CD4-positive, alpha-beta T cell (primary cell): ENCODE measurements at regions not wholly inside any gene's neighbourhood (a gene's known extent, or its start where the extent isn't known, plus 50 kb on each side); places are given as distances from the start of the nearest gene placed in this dataset.

Source experiments
- ATAC-seq: fragments of 200-7000 bp; cut with Tn5 transposase; one replicate; pipeline ENCODE4 v1.10.0; 2022; ENCODE audit warnings: mild to moderate bottlenecking; ENCODE audit not compliant: poor library complexity
- CTCF ChIA-PET: fragments of 350-600 bp; sonication (Branson Sonifier 250); formaldehyde crosslinking; loops from one replicate; lab custom pipeline; 2021; ENCODE audit warnings: antibody characterized with exemption, inconsistent platforms; lab: Charles Lee
- POLR2A ChIA-PET: fragments of 350-600 bp; sonication (Branson Sonifier 250); formaldehyde crosslinking; loops from one replicate; lab custom pipeline; 2021; ENCODE audit warnings: antibody characterized with exemption, inconsistent platforms; lab: Charles Lee
- DNase-seq, 14 experiments: peaks; one replicate each; pipeline ENCODE4 v3.0.0-alpha.2; 2013 to 2020; ENCODE audit warnings: mixed read lengths in 2 of 14
- H3K27ac ChIP-seq, 2 donors: one replicate each; pipeline versions ENCODE4 v1.5.1 to v1.7.0; 2013; ENCODE audit warnings: low read length in 2 of 2, low read depth in 1 of 2, mild to moderate bottlenecking in 1 of 2
- H3K27me3 ChIP-seq, 2 experiments: 1 replicate in 1 of 2; 2 replicates in 1 of 2; pipeline versions ENCODE4 v1.6.1 to v1.7.0; 2013; ENCODE audit warnings: low read length in 2 of 2, control low read depth in 1 of 2, mild to moderate bottlenecking in 1 of 2, moderate library complexity in 1 of 2; ENCODE audit not compliant: insufficient read depth in 2 of 2, control insufficient read depth in 1 of 2
- H3K36me3 ChIP-seq: one replicate; pipeline ENCODE4 v1.6.1; 2013; ENCODE audit warnings: low read length, control low read depth; ENCODE audit not compliant: insufficient read depth
- H3K4me1 ChIP-seq: one replicate; pipeline ENCODE4 v1.6.1; 2013; ENCODE audit warnings: low read length, control low read depth; ENCODE audit not compliant: insufficient read depth
- H3K4me3 ChIP-seq: one replicate; pipeline ENCODE4 v1.5.1; 2013; ENCODE audit warnings: mild to moderate bottlenecking, low read length, moderate library complexity
- H3K9me3 ChIP-seq, 2 experiments: 1 replicate in 1 of 2; 2 replicates in 1 of 2; pipeline versions ENCODE4 v1.6.1 to v1.7.0; 2013; ENCODE audit warnings: low read length in 2 of 2, mild to moderate bottlenecking in 2 of 2, control low read depth in 1 of 2, moderate library complexity in 1 of 2; ENCODE audit not compliant: control insufficient read depth in 1 of 2, insufficient read depth in 1 of 2
- H3K27ac Mint-ChIP-seq: one replicate; pipeline ENCODE4 v1.8.0; 2020; ENCODE audit warnings: mixed read lengths
- H3K27me3 Mint-ChIP-seq: one replicate; pipeline ENCODE4 v1.8.0; 2021; ENCODE audit warnings: mixed read lengths
- H3K36me3 Mint-ChIP-seq: one replicate; pipeline ENCODE4 v1.8.0; 2021; ENCODE audit warnings: low read depth, mixed read lengths
- H3K4me1 Mint-ChIP-seq: one replicate; pipeline ENCODE4 v1.8.0; 2021; ENCODE audit warnings: low read depth, mixed read lengths
- H3K4me3 Mint-ChIP-seq: one replicate; pipeline ENCODE4 v1.8.0; 2020; ENCODE audit warnings: mild to moderate bottlenecking, mixed read lengths
- H3K9me3 Mint-ChIP-seq: one replicate; pipeline ENCODE4 v1.8.0; 2020; ENCODE audit warnings: mixed read lengths
- CTCF ChIP-seq: fragments of 200-600 bp; IDR thresholded peaks from one replicate; pipeline ENCODE4 v1.8.0; 2022; ENCODE audit warnings: antibody characterized with exemption, mild to moderate bottlenecking
- intact Hi-C, 2 experiments: fragments of 100-400 bp; cut with DNase I in 1 of 2; cut with micrococcal nuclease in 1 of 2; formaldehyde crosslinking; loops; one replicate each; pipeline versions ENCODE4 v1.15.1 to v1.9.0; 2023 to 2025; cut with DNase I, micrococcal nuclease

- H3K27ac Mint-ChIP-seq = no peak overlapping the region
- H3K4me3 Mint-ChIP-seq = no peak overlapping the region
- peaks cover 19% of the 10 kb centered on the region for H3K27me3 Mint-ChIP-seq
- H3K27ac ChIP-seq = no peak overlapping the region
- no peak for ATAC-seq
- no peak for TF ChIP-seq CTCF
- no peaks in the 10 kb centered on the region for H3K36me3 ChIP-seq
- no peaks in the 10 kb centered on the region for H3K4me1 ChIP-seq
- peaks cover 2% of the 10 kb centered on the region for H3K9me3 Mint-ChIP-seq
- POLR2A ChIA-PET = no interaction called here
- H3K9me3 ChIP-seq = peaks cover 0 to 5% of the 10 kb centered on the region in 2 experiments
- CTCF ChIA-PET = no interaction called here
- H3K27me3 ChIP-seq = peaks cover 7 to 12% of the 10 kb centered on the region in 2 experiments
- no peak for DNase-seq
- no peak overlapping the region for H3K4me3 ChIP-seq
- intact Hi-C loops = no loop called here
- no peaks in the 10 kb centered on the region for H3K36me3 Mint-ChIP-seq
- H3K4me1 Mint-ChIP-seq = no peaks in the 10 kb centered on the region
Measured at GRCh38 chr5:173524136-173524535, 92.3 kb downstream of the BOD1 start.

GRCh38 chr5:173523388-173523787 lies 93.1 kb downstream of the BOD1 start:
- no peak overlapping the region for H3K27ac Mint-ChIP-seq
- Histone ChIP-seq H3K9me3 (peaks cover 0 to 11% of the 10 kb centered on the region in 2 experiments), H3K27me3 (peaks cover 13 to 18% of the 10 kb centered on the region in 2 experiments), H3K36me3 (no peaks in the 10 kb centered on the region), H3K4me1 (no peaks in the 10 kb centered on the region), H3K27ac (no peak overlapping the region), H3K4me3 (no peak overlapping the region)
- intact Hi-C loops = no loop called here
- ATAC-seq (no peak), DNase-seq (no peak)
- no peak for TF ChIP-seq CTCF
- CTCF ChIA-PET = no interaction called here
- POLR2A ChIA-PET = no interaction called here
- H3K36me3 Mint-ChIP-seq = no peaks in the 10 kb centered on the region
- peaks cover 2% of the 10 kb centered on the region for H3K9me3 Mint-ChIP-seq
- no peaks in the 10 kb centered on the region for H3K4me1 Mint-ChIP-seq
- no peak overlapping the region for H3K4me3 Mint-ChIP-seq
- peaks cover 21% of the 10 kb centered on the region for H3K27me3 Mint-ChIP-seq

- peaks cover 5% of the 10 kb centered on the region for H3K9me3 Mint-ChIP-seq
Measured at GRCh38 chr5:173522518-173522917, 93.9 kb downstream of the BOD1 start.

More at GRCh38 chr5:173522518-173522917, 93.9 kb downstream of the BOD1 start:
- Histone ChIP-seq H3K4me1 (no peaks in the 10 kb centered on the region), H3K27ac (no peak overlapping the region), H3K36me3 (no peaks in the 10 kb centered on the region), H3K27me3 (peaks cover 13 to 19% of the 10 kb centered on the region in 2 experiments), H3K4me3 (no peak overlapping the region), H3K9me3 (peaks cover 0 to 11% of the 10 kb centered on the region in 2 experiments)
- ATAC-seq (no peak), DNase-seq (no peak)
- intact Hi-C loops = no loop called here
- no peak overlapping the region for H3K4me3 Mint-ChIP-seq
- ChIA-PET CTCF (no interaction called here), POLR2A (no interaction called here)
- no peak overlapping the region for H3K27ac Mint-ChIP-seq
- H3K36me3 Mint-ChIP-seq = no peaks in the 10 kb centered on the region
- H3K4me1 Mint-ChIP-seq = no peaks in the 10 kb centered on the region
- no peak for TF ChIP-seq CTCF
- peaks cover 25% of the 10 kb centered on the region for H3K27me3 Mint-ChIP-seq
